CD4-positive, alpha-beta T cell (primary cell): ENCODE measurements at regions not wholly inside any gene's neighbourhood (a gene's known extent, or its start where the extent isn't known, plus 50 kb on each side); places are given as distances from the start of the nearest gene placed in this dataset.

Source experiments
- ATAC-seq: fragments of 200-7000 bp; cut with Tn5 transposase; one replicate; pipeline ENCODE4 v1.10.0; 2022; ENCODE audit warnings: mild to moderate bottlenecking; ENCODE audit not compliant: poor library complexity
- CTCF ChIA-PET: fragments of 350-600 bp; sonication (Branson Sonifier 250); formaldehyde crosslinking; loops from one replicate; lab custom pipeline; 2021; ENCODE audit warnings: antibody characterized with exemption, inconsistent platforms; lab: Charles Lee
- POLR2A ChIA-PET: fragments of 350-600 bp; sonication (Branson Sonifier 250); formaldehyde crosslinking; loops from one replicate; lab custom pipeline; 2021; ENCODE audit warnings: antibody characterized with exemption, inconsistent platforms; lab: Charles Lee
- DNase-seq, 14 experiments: peaks; one replicate each; pipeline ENCODE4 v3.0.0-alpha.2; 2013 to 2020; ENCODE audit warnings: mixed read lengths in 2 of 14
- H3K27ac ChIP-seq, 2 donors: one replicate each; pipeline versions ENCODE4 v1.5.1 to v1.7.0; 2013; ENCODE audit warnings: low read length in 2 of 2, low read depth in 1 of 2, mild to moderate bottlenecking in 1 of 2
- H3K27me3 ChIP-seq, 2 experiments: 1 replicate in 1 of 2; 2 replicates in 1 of 2; pipeline versions ENCODE4 v1.6.1 to v1.7.0; 2013; ENCODE audit warnings: low read length in 2 of 2, control low read depth in 1 of 2, mild to moderate bottlenecking in 1 of 2, moderate library complexity in 1 of 2; ENCODE audit not compliant: insufficient read depth in 2 of 2, control insufficient read depth in 1 of 2
- H3K36me3 ChIP-seq: one replicate; pipeline ENCODE4 v1.6.1; 2013; ENCODE audit warnings: low read length, control low read depth; ENCODE audit not compliant: insufficient read depth
- H3K4me1 ChIP-seq: one replicate; pipeline ENCODE4 v1.6.1; 2013; ENCODE audit warnings: low read length, control low read depth; ENCODE audit not compliant: insufficient read depth
- H3K4me3 ChIP-seq: one replicate; pipeline ENCODE4 v1.5.1; 2013; ENCODE audit warnings: mild to moderate bottlenecking, low read length, moderate library complexity
- H3K9me3 ChIP-seq, 2 experiments: 1 replicate in 1 of 2; 2 replicates in 1 of 2; pipeline versions ENCODE4 v1.6.1 to v1.7.0; 2013; ENCODE audit warnings: low read length in 2 of 2, mild to moderate bottlenecking in 2 of 2, control low read depth in 1 of 2, moderate library complexity in 1 of 2; ENCODE audit not compliant: control insufficient read depth in 1 of 2, insufficient read depth in 1 of 2
- H3K27ac Mint-ChIP-seq: one replicate; pipeline ENCODE4 v1.8.0; 2020; ENCODE audit warnings: mixed read lengths
- H3K27me3 Mint-ChIP-seq: one replicate; pipeline ENCODE4 v1.8.0; 2021; ENCODE audit warnings: mixed read lengths
- H3K36me3 Mint-ChIP-seq: one replicate; pipeline ENCODE4 v1.8.0; 2021; ENCODE audit warnings: low read depth, mixed read lengths
- H3K4me1 Mint-ChIP-seq: one replicate; pipeline ENCODE4 v1.8.0; 2021; ENCODE audit warnings: low read depth, mixed read lengths
- H3K4me3 Mint-ChIP-seq: one replicate; pipeline ENCODE4 v1.8.0; 2020; ENCODE audit warnings: mild to moderate bottlenecking, mixed read lengths
- H3K9me3 Mint-ChIP-seq: one replicate; pipeline ENCODE4 v1.8.0; 2020; ENCODE audit warnings: mixed read lengths
- CTCF ChIP-seq: fragments of 200-600 bp; IDR thresholded peaks from one replicate; pipeline ENCODE4 v1.8.0; 2022; ENCODE audit warnings: antibody characterized with exemption, mild to moderate bottlenecking
- intact Hi-C, 2 experiments: fragments of 100-400 bp; cut with DNase I in 1 of 2; cut with micrococcal nuclease in 1 of 2; formaldehyde crosslinking; loops; one replicate each; pipeline versions ENCODE4 v1.15.1 to v1.9.0; 2023 to 2025; cut with DNase I, micrococcal nuclease

GRCh38 chr1:4591926-4592325, 62.5 kb upstream of the AJAP1 start:
- Mint-ChIP-seq H3K27me3 (peaks cover 14% of the 10 kb centered on the region), H3K9me3 (no peaks in the 10 kb centered on the region), H3K4me1 (no peaks in the 10 kb centered on the region), H3K27ac (no peak overlapping the region), H3K36me3 (no peaks in the 10 kb centered on the region), H3K4me3 (no peak overlapping the region)
- TF ChIP-seq CTCF = no peak
- intact Hi-C loops = loop anchor here in 1 of 2 experiments (10.0 kb wide), 1 partner anchor 677 kb away; no protein-coding TSS in a partner anchor
- Histone ChIP-seq H3K27me3 (peaks cover 0 to 2% of the 10 kb centered on the region in 2 experiments), H3K4me1 (no peaks in the 10 kb centered on the region), H3K9me3 (no peaks in the 10 kb centered on the region), H3K4me3 (no peak overlapping the region), H3K36me3 (no peaks in the 10 kb centered on the region), H3K27ac (no peak overlapping the region)
- no peak for DNase-seq
- no peak for ATAC-seq
- POLR2A ChIA-PET = no interaction called here
- CTCF ChIA-PET = no interaction called here

- DNase-seq (no peak), ATAC-seq (no peak)
- ChIA-PET POLR2A (no interaction called here), CTCF (no interaction called here)
- Histone ChIP-seq H3K4me1 (no peaks in the 10 kb centered on the region), H3K9me3 (no peaks in the 10 kb centered on the region), H3K36me3 (no peaks in the 10 kb centered on the region), H3K4me3 (no peak overlapping the region), H3K27me3 (peaks cover 0 to 2% of the 10 kb centered on the region in 2 experiments), H3K27ac (no peak overlapping the region)
- Mint-ChIP-seq H3K4me3 (no peak overlapping the region), H3K27ac (no peak overlapping the region), H3K27me3 (peaks cover 6% of the 10 kb centered on the region), H3K36me3 (no peaks in the 10 kb centered on the region), H3K4me1 (no peaks in the 10 kb centered on the region), H3K9me3 (no peaks in the 10 kb centered on the region)
- intact Hi-C loops = loop anchor here in 1 of 2 experiments (10.0 kb wide), 1 partner anchor 678 kb away; no protein-coding TSS in a partner anchor
- TF ChIP-seq CTCF = no peak
These were observed 61.3 kb upstream of the AJAP1 start for GRCh38 chr1:4593106-4593505.

GRCh38 chr1:4594286-4594991, 60.0 kb upstream of the AJAP1 start:
- intact Hi-C loops = loop anchor here in 1 of 2 experiments (10.0 kb wide), 1 partner anchor 680 kb away; no protein-coding TSS in a partner anchor
- DNase-seq (peak in 1 of 14 experiments; percentile 1), ATAC-seq (no peak)
- Mint-ChIP-seq H3K4me3 (no peak overlapping the region), H3K27ac (no peak overlapping the region), H3K9me3 (no peaks in the 10 kb centered on the region), H3K27me3 (no peaks in the 10 kb centered on the region), H3K36me3 (no peaks in the 10 kb centered on the region), H3K4me1 (no peaks in the 10 kb centered on the region)
- Histone ChIP-seq H3K27me3 (peaks cover 0 to 2% of the 10 kb centered on the region in 2 experiments), H3K4me1 (no peaks in the 10 kb centered on the region), H3K27ac (no peak overlapping the region), H3K36me3 (no peaks in the 10 kb centered on the region), H3K4me3 (no peak overlapping the region), H3K9me3 (no peaks in the 10 kb centered on the region)
- CTCF ChIA-PET = no interaction called here
- POLR2A ChIA-PET = no interaction called here
- TF ChIP-seq CTCF = no peak
